ENCODE measurements at regions not wholly inside any gene's neighbourhood (a gene's known extent, or its start where the extent isn't known, plus 50 kb on each side); places are given as distances from the start of the nearest gene placed in this dataset.

GRCh38 chr5:176152930-176153311 is 85.3 kb upstream of the SIMC1 start:
- Histone ChIP-seq H3K4me1 (peaks cover 0 to 4% of the 10 kb centered on the region in 2 donors), H3K36me3 (no peaks in the 10 kb centered on the region), H3K9me3 (no peaks in the 10 kb centered on the region), H3K4me3 (replicated peaks in 1 of 3) (no peak overlapping the region), H3K27me3 (no peaks in the 10 kb centered on the region), H3K27ac (no peak overlapping the region)
- no peak for TF ChIP-seq POLR2A (IDR thresholded peaks at IDR 0.05)
- 92% methylated on average over 3 of the region's 3 CpGs for WGBS, 2 donors
- intact Hi-C loops (cut with DNase I) = no loop called here
- no peak for DNase-seq

- 56 to 63% methylated on average over 10 of the region's 10 CpGs for WGBS, 2 donors
- TF ChIP-seq CTCF (IDR thresholded peaks at IDR 0.05) (no peak), POLR2A (IDR thresholded peaks at IDR 0.05) (no peak)
- peaks cover 0 to 4% of the 10 kb centered on the region in 2 donors for H3K4me1 ChIP-seq
- H3K4me3 ChIP-seq (replicated peaks in 1 of 3) = no peak overlapping the region
- intact Hi-C loops (cut with DNase I) = no loop called here
- no peak overlapping the region for H3K27ac ChIP-seq
- DNase-seq = no peak
- H3K36me3 ChIP-seq = no peaks in the 10 kb centered on the region
- no peaks in the 10 kb centered on the region for H3K27me3 ChIP-seq
- no peaks in the 10 kb centered on the region for H3K9me3 ChIP-seq
Observed at GRCh38 chr5:176153741-176154140, 84.5 kb upstream of the SIMC1 start.

GRCh38 chr5:176154821-176155220 is 83.4 kb upstream of the SIMC1 start:
- no peak overlapping the region for H3K4me3 ChIP-seq (replicated peaks in 1 of 3)
- intact Hi-C loops (cut with DNase I) = no loop called here
- H3K36me3 ChIP-seq = no peaks in the 10 kb centered on the region
- DNase-seq = no peak
- TF ChIP-seq POLR2A (IDR thresholded peaks at IDR 0.05) (no peak), CTCF (IDR thresholded peaks at IDR 0.05) (no peak)
- H3K27me3 ChIP-seq = no peaks in the 10 kb centered on the region
- no peak overlapping the region for H3K27ac ChIP-seq
- 91 to 92% methylated on average over 9 to 11 of the region's 11 CpGs for WGBS, 2 donors
- peaks cover 0 to 4% of the 10 kb centered on the region in 2 donors for H3K4me1 ChIP-seq
- H3K9me3 ChIP-seq = no peaks in the 10 kb centered on the region

- intact Hi-C loops (cut with DNase I) = no loop called here
Observed at GRCh38 chr5:176155922-176156359, 82.3 kb upstream of the SIMC1 start.

GRCh38 chr5:176157656-176158055 is 80.6 kb upstream of the SIMC1 start:
- WGBS, 2 donors = 76 to 78% methylated on average over 3 of the region's 3 CpGs
- Histone ChIP-seq H3K9me3 (no peaks in the 10 kb centered on the region), H3K36me3 (no peaks in the 10 kb centered on the region), H3K4me1 (no peaks in the 10 kb centered on the region), H3K4me3 (replicated peaks in 1 of 3) (no peak overlapping the region), H3K27ac (no peak overlapping the region), H3K27me3 (no peaks in the 10 kb centered on the region)
- intact Hi-C loops (cut with DNase I) = no loop called here
- TF ChIP-seq CTCF (IDR thresholded peaks at IDR 0.05) (no peak), POLR2A (IDR thresholded peaks at IDR 0.05) (no peak)
- DNase-seq = no peak

More at GRCh38 chr5:176155922-176156359, 82.3 kb upstream of the SIMC1 start:
- H3K27me3 ChIP-seq = no peaks in the 10 kb centered on the region
- peaks cover 0 to 4% of the 10 kb centered on the region in 2 donors for H3K4me1 ChIP-seq
- no peaks in the 10 kb centered on the region for H3K9me3 ChIP-seq
- 77 to 87% methylated on average over 14 of the region's 14 CpGs for WGBS, 2 donors
- H3K27ac ChIP-seq = no peak overlapping the region
- no peaks in the 10 kb centered on the region for H3K36me3 ChIP-seq
- no peak overlapping the region for H3K4me3 ChIP-seq (replicated peaks in 1 of 3)
- DNase-seq = no peak
- no peak for TF ChIP-seq CTCF (IDR thresholded peaks at IDR 0.05)
- no peak for TF ChIP-seq POLR2A (IDR thresholded peaks at IDR 0.05)

- no peaks in the 10 kb centered on the region for H3K36me3 ChIP-seq
- no peak for DNase-seq
- peaks cover 2 to 5% of the 10 kb centered on the region in 2 donors for H3K4me1 ChIP-seq
- no peaks in the 10 kb centered on the region for H3K9me3 ChIP-seq
- H3K27me3 ChIP-seq = no peaks in the 10 kb centered on the region
- WGBS, 2 donors = 63 to 84% methylated on average over 3 of the region's 3 CpGs
- intact Hi-C loops (cut with DNase I) = no loop called here
- TF ChIP-seq CTCF (IDR thresholded peaks at IDR 0.05) = no peak
- TF ChIP-seq POLR2A (IDR thresholded peaks at IDR 0.05) = no peak
- H3K4me3 ChIP-seq (replicated peaks in 1 of 3) = no peak overlapping the region
- H3K27ac ChIP-seq = no peak overlapping the region
Observed at GRCh38 chr5:176161431-176161830, 76.8 kb upstream of the SIMC1 start.
